ENCODE measurements at regions not wholly inside any gene's neighbourhood (a gene's known extent, or its start where the extent isn't known, plus 50 kb on each side); places are given as distances from the start of the nearest gene placed in this dataset.
A peak's percentile ranks its signal among the peaks of the same experiment; 100 is the strongest.
"Not testable (repeated sequence)": the region's sequence is repeated elsewhere in the genome, so short reads cannot be mapped to it uniquely, and the experiment has no call there.

DNA sequence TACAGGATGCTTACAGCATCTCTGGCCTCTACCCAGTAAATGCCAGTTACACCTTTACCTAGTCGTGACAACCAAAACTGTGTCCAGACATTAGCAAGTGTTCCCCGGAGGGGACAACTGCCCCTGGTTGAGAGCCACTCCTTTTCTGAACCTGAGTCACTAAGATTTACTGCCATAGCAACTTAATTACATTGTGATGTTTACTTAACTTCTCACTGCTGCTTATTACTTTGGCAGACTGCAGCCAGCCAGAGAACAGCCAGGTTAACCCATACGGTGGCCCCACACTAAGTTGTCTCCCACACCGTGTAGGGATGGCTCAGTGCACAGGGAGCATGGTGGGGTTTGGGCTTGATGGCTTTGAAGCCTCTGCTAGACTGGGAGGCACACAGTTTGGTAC is 204.7 kb upstream of the SULF2 start:
- peak; percentile 55 for DNase-seq (ENCODE audit: low spot score)

DNA sequence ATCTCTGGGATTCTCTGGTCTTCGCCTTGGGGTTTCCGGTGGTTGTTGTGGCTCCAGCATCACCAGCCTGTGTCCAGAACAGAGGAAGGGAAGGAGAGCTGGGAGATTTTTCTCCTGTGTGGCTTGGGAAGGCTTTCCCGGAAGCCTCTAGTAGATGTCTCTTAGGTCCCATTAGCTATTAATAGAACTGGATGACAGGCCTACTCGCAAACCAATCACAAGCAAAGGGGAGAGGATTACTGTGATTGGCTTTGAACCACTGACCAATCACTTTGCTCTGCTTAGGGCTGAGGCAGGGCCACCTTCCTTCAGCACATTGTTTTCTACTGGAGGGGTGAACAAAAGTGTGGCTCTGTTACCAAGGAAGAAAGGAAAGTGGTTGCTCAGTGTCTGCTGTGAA is 203.4 kb upstream of the SULF2 start:
- DNase-seq (ENCODE audit: low spot score), result no peak

DNA sequence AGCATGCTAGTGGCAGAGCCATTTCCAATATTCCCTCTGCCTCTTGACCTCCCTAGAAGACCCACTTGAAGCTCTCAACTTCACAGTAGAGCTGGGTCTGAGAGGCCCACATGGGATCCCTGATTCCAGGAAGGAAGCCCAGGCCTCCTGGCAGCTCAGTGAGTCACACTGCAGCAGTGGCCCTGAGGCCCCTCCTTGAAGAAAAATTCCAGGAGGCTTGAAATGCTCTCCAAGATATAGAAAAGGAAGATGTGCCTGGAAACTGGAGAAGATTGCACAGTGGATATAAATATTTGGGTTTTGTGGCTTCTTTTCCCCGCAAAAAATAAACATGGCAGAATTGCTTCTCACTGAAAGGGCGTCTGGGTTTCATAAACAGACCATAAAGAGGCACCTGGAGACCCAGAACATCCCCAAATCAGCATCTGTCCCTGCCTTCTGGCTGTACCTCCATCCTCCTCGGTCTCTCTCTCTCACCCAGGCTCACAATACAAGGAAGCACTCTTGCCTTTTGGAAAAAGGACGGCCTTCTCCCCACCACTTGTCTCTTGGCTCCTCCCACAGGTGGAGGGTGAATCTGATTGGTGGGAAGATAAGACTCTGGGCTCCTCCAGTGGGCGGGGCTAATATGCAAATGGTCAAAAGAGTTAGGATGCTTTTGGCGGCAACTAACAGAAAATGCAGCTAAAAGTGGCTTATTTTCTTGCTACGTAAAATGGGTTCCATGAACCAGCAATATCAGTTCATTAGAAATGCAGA is 200.0 kb upstream of the SULF2 start:
- DNase-seq (ENCODE audit: low spot score), result peak; percentile 50

DNA sequence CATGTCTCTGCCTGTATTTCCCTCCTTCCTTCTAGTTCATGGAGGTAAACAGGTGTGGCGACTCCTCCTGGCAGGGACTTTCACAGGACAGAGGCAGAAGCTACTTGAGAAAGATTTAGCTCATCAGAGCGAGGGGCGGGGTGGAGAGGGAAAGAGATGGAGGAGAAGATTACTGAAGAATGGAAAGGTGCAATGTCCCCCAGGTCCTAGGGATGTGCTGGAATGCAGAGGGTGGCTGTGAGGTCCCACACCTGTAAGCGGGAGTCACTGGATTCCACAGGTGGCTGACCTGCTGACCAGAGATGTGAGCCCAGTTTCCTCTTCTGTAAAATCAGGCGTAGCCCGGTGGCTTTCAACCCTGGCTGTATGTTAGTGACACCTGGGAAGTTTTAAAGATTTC is 199.2 kb upstream of the SULF2 start:
- peak; percentile 25 for DNase-seq (ENCODE audit: low spot score)

DNA sequence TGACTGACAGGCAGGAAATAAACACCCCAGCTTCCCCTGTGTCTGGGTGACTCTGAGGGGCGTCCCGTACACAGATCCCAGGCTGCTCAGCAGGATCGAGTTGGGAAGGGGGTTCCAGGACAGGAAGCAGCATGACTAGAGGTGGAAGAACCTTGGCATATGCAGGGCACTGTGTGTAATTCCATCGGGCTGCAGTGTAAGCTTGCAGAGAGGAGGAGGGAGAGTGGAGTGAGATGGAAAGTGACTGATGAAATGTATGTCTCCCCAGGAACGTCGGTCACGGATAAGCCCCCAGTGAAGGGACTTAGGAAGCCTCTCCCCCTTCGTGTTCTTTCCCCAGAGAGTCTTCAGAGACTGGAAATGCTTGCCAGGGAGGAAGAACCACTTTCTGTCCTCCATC is 198.4 kb upstream of the SULF2 start:
- DNase-seq (ENCODE audit: low spot score), result not testable (repeated sequence)

DNA sequence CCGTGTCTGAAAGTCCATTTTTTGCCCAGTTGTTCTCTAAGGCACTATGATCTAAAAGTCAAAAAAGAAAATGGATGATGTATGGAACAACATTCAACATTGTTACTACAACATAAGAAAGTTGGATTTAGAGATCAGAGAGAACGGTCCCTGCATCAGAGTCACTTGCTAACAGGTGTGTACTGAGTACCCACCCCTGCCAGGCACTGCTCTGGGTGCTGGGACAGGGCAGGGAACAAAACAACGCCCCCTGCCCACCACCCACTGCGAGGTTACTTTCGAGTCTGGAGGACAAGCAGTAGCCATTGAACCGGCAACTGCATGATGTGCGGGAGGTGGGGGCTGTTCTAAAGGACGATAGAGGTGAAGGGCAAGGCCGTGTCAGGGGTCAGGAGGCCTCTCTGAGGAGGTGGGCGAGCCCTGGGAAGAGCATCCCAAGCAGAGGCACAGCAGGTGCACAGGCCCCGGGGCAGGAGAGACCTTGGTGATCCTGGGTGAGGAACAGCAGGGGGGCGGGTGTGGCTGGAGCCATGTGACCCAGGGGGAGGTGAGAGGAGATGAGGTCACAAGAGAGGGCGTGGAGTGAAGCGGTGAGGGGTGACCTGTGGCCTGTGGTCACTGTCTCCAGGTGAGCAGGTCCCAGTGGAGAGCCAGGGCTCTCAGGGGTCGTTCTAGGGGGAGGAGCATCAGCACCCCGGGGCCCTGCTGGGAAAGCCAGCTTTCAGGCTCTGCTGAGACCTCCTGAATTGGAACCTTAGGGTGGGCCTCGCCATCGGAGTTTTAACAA is 197.5 kb upstream of the SULF2 start:
- DNase-seq (ENCODE audit: low spot score), result no peak

DNA sequence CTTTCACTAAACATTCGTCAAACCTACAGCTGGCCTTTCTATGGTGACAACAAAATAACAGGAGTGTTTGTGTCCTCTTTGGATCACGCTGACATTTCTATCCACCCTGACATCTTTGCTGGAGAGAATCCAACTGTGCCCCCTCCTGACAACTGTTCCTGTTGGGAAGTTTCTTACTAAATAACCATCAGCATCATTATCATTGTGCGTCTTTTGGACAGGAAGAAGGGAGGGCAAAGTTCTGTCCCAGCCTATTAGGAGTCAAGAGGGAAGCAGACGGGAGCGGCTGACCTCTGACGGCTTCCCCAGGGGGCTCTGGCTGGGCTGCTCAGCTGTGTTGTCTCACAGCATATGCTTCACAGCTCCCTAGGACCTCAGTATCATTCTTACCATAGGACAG is 195.9 kb upstream of the SULF2 start:
- no peak for DNase-seq (ENCODE audit: low spot score)

DNA sequence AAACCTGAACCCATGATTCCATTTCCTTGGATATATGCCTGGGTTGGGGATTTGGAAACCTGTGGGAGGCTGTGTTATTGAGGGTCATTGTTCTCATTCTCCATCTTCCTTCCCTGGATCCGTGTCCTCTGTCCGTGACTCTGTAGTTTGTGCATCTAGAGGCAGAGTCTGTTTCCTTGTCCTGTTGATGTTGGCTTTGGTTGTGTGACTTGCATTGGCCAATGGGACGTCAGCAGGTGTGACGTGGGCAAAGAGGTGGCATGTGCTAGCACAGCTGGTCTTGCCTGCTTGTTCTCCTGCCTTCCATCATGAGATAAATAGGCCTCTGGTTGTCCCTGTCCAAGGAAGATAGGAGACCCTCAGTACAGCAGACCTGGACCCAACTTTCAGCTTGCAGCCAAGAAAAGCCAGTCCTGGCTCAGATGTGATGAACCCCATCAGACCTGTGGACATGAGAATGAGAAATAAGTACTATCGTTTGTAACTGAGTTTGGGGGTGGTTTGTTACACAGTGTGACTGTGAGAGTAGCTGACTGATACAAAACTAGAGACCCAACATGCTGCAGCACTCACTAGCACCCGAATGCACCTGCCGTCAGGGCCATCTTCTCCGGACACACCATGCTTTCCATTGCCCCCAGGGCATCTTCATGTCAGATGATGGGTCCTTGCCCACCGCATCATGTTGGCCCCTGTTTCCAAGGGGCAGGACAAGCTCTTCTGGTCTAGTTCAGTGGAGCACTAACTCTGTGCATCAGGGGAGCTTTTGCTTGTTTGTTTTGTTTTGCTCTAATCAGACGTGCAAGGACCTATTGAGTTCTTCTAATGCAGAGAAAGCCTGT is 195.3 kb upstream of the SULF2 start:
- DNase-seq (ENCODE audit: low spot score), result no peak

DNA sequence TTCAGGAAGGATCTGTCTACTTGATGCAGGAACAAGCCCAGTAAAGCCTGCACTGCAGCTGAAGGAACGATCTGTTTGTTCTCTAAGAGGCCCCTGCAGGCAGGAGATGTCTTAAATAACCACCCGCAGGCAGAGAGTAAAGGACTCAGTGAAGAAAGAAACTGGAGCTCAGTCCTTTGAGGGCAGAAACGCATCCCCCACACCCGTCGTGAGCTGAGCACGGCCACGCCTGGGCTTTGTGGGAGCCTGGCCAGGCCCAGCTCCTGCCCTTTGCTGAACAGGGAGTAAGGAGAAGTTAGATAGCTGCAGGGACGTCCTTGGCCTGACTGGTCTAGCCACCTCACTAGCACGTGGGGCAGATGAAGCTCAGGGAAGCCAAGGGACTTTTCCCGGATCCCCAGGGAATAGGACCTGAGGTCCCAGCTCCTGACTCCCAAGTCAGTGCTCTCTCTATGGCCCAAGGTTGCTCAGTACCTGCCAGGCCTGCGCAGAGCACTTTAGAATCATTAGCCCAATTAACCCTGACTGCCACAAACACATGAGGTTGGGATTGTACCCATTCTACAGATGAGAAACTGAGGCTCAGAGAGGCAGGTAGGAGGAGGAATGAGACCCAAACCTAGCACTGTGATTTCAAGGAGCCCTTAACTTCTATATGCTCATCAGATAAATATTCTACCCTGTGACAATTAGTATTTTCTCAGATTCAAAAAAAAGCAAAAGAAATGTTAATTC is 194.2 kb upstream of the SULF2 start:
- not testable (repeated sequence) for DNase-seq (ENCODE audit: low spot score)

DNA sequence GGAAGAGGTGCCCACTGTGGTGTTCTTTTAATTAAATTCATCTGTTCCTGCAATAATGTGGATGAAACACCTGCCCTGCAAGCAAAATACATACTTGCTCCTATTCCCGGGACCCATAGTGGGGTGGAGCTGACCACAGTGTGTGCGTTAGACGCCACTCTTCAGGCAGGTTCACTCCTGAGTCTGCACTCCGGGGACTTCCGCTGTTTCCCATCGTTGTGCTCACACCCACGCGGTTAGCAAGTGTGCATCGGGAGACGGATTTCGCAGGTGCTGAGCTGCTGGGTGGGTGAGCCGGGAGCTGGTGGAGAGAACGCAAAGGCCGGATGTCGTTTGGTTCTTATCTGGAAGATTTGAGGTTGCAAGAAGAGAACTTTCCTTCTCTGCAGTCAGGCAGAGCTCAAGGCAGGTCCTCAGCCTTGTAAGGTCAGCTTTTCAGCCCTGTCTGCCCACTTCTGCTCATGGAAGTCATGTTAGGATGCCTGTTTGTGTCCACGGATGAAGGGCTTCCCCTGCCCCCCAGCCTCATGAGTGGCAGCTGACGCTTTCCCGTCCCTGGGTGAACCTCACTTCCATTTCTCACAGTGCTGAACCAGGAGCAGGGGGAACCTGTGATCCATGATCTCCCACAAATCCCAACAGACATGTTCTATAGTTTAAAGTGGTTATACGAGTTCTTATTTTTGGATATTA is 193.3 kb upstream of the SULF2 start:
- peak; percentile 27 for DNase-seq (ENCODE audit: low spot score)

DNA sequence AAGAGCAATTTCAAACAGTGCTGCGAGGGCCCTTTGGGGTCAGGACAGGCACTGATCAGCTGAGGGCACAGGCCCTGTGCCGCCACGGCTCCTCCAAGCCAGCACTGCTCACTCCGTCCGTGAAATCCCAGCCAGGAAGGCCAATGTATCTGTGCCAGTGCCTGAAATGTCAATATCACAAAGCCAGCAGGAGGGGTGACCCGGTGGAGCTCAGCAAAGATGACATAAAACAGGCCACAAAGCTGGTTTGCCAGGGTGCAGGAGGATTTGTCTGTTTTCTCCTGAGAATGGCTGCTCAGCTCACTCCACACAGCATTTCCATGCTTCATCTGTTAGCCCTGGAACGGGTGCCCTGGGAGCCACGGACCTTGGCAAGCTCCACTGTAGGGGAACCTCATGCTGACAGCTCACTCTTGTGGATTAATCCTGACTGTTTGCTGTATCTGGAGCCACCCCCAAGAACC is 192.5 kb upstream of the SULF2 start:
- DNase-seq (ENCODE audit: low spot score), result peak; percentile 14

DNA sequence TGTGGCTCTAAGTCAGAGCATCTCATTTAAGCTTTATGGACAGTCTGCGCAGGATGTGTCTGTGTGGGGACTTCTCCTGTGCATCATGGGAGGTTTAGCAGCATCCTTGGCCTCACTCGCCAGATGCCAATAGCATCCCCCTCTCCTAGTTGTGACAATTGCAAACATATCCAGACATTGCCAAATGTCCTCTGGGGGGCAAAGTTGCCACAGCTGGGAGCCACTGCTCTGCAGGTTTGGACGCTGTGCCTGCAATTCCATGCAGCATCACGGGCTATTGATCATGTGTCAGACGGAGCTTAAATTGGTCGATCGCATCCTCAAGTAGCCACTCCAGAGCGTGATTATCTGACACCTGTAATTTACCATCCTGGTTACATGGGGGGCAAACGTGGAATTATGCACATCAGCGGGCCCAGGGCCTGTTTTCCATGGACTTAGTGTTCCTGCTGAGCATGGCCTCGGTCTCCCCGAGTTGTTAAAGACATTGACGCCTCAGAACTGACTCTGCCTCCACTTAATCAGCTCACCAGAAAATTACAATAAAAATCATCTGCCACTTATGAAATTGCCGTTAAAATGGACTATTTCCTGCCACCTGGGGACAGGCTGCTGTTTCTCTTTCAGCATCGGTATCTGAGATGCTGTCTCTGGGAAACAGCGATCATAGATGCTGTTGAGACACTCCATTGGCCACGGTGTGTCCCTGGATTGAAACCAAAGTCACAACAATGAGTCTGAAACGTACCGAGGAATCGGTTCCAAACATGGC is 191.9 kb upstream of the SULF2 start:
- not testable (repeated sequence) for DNase-seq (ENCODE audit: low spot score)

DNA sequence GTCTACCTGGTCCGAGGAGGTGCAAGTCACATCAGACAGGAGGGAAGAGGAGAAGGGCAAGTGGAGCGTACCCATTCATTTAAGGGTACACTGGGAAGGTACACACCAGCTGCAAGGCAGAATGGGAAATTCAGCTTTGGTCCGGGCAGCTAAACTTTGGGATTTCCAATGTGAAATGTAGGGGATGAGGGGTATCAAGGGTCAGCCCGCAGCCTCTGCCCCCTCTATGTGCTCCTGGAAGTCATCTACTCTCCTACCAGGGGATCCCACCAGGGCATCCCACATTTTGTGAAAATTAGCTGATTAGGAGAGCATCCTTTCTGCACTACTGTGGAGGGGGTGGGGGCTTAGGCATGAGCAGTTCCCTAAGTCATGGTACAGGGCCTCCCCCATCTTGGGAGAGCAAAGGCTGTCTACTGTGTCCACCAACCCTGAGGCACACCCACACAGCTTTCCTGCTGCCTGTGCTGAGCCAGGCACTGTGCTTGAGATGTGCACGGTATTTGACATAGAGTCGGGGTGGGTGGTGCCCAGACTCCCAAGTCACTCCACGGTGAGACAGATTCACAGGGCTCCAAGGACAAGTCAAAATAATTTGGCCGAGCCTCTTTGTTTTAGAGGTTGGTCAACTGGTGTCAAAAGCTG is 189.1 kb upstream of the SULF2 start:
- no peak for DNase-seq (ENCODE audit: low spot score)

DNA sequence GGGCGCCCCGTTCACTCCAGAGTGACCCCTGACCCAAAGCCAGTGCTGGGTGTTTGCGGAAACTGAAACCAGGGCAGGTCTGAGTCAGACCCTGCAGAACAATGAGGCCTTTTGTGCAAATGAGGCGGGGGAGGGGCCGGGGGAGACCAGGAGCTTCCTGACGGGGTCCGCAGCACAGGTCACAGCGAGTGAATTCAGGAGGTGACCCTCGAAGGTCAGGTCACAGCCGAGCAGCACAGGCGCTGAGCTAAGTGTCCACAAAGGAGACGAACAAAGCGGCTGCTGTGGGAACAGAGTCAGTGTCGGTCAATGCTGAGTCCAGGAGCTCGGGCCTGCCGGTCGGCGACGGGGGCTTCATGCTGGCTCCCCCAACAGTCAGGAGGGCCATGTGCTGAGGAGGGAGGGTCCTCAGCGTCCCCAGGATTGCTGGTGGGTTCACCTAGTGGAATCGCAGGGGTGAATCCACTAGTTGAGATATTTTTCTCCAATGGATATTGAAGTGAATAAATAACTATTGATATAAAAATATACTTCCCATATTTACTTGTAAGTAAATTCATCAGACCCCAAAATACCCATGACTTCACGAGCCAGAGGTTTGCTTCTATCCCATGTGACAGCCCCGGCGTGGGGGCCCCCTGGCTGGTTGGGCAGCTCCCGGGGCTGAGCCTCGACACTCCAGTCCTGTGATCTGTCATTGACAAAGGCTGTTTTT is 188.4 kb upstream of the SULF2 start:
- DNase-seq (ENCODE audit: low spot score), result peak; percentile 60

DNA sequence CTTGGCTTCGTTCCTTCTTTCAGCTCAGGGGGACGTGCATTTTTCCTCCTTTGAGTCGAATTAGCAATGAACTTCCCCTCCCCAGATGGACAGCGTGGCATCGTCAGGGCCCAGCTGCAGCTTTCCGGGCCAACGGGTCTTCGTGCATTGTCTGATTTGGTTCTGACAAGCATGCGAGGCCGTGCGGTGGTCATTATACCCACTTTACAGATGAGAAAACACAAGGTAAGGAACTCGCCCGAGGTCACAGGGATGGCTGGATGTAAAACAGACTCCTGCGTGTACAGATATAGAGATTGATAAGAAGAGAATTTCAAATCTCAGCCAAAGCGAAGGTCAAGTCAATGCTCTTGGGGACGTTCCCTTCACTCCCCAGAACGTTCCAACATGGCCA is 187.6 kb upstream of the SULF2 start:
- DNase-seq (ENCODE audit: low spot score), result no peak

DNA sequence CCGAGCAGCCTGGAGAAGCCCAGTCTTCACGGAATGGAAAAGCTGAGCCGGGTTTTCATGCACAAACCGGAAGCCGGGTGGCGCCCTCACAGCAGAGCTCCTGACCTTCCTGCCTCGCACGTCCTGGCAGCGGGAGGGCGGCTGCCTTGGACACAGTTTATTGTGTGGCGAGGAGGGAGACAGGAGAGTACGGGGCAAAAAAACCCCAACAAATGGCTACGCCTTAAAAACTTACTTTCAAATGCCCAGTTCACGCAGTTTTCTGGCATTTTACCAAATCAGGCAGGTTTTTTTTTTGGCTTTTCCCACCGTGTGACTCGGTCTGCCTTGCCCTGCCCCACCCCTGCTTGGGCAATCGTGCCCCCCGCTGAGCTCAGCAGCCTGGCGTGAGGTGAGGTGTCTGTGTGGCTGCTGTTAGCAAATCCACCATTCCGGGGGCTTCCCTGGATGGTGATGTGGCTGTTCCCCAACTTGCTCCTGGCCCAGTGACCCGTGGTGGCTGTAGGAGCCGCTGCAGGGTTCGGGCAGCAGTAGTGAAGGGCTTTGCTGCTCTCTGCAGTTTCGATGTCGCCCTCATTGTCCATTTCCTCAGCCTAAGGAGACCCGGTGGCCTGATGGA is 187.1 kb upstream of the SULF2 start:
- DNase-seq (ENCODE audit: low spot score), result peak; percentile 83

DNA sequence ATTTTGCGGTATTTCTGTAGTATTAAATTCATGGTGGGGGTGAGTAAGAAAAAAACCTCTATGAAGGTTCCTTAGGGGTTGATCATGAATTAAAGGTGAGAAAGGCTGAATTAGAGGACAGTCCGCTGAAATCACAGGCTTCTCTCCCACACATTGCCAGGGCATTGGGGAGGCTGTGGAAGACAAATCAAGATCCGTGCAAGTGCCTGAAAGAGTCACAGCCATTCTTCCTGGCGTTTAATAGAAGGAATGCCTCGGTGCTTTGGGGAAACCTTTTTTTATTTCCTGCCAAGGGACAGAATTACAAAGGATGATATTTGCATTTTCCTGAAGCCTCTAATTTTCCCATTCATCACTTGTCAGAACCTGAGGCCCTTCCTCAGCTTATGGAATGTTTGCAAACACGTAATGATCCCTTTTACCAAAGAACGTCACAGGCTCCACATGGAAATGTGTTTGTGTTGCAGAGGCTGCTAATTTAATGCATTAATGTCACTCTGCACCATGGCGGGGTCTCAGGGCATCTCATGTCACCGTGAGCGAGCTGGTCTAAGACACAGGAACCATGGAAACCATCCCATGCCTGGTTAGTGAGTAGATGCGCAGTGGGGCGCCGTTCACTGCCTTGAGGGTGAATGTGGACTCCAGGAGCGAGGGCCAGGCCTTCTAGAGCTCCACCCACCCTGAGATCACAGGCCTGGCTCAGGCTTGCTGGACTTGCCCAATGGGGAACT is 185.9 kb upstream of the SULF2 start:
- no peak for DNase-seq (ENCODE audit: low spot score)
